ENCODE measurements at regions not wholly inside any gene's neighbourhood (a gene's known extent, or its start where the extent isn't known, plus 50 kb on each side); places are given as distances from the start of the nearest gene placed in this dataset.

- Histone ChIP-seq H3K27ac (ENCODE audit: low read depth, low read length) (no peak overlapping the region), H3K27me3 (ENCODE audit: insufficient read depth, low read length) (peaks cover 15% of the 10 kb centered on the region), H3K4me1 (ENCODE audit: insufficient read depth, low read length) (peaks cover 4% of the 10 kb centered on the region; the same call in 1 of the 2 replicates), H3K4me3 (ENCODE audit: low read length) (no peak overlapping the region), H3K9ac (ENCODE audit: low read depth, low read length) (no peak overlapping the region), H3K9me3 (ENCODE audit: insufficient read depth, low read depth, low read length) (no peaks in the 10 kb centered on the region), H3K36me3 (ENCODE audit: insufficient read depth, low read length) (no peaks in the 10 kb centered on the region)
- WGBS: 85% methylated on average over 4 of the region's 4 CpGs
Observed at GRCh38 chr15:66849746-66850077, 147.7 kb downstream of the SMAD6 start.

GRCh38 chr15:66850078-66850991 is 148.3 kb downstream of the SMAD6 start:
- Histone ChIP-seq H3K4me1 (ENCODE audit: insufficient read depth, low read length) (peaks cover 4% of the 10 kb centered on the region; the same call in 1 of the 2 replicates), H3K27ac (ENCODE audit: low read depth, low read length) (no peak overlapping the region; the same call in 1 of the 2 replicates), H3K4me3 (ENCODE audit: low read length) (no peak overlapping the region), H3K36me3 (ENCODE audit: insufficient read depth, low read length) (no peaks in the 10 kb centered on the region), H3K27me3 (ENCODE audit: insufficient read depth, low read length) (peaks cover 14% of the 10 kb centered on the region), H3K9me3 (ENCODE audit: insufficient read depth, low read depth, low read length) (no peaks in the 10 kb centered on the region), H3K9ac (ENCODE audit: low read depth, low read length) (peak overlapping the region; percentile 3; the same call in 1 of the 2 replicates)
- 89% methylated on average over 25 of the region's 25 CpGs for WGBS

GRCh38 chr15:66850996-66851310 is 148.9 kb downstream of the SMAD6 start:
- H3K4me3 ChIP-seq (ENCODE audit: low read length): no peak overlapping the region
- H3K9me3 ChIP-seq (ENCODE audit: insufficient read depth, low read depth, low read length): no peaks in the 10 kb centered on the region
- peaks cover 4% of the 10 kb centered on the region; the same call in 1 of the 2 replicates for H3K4me1 ChIP-seq (ENCODE audit: insufficient read depth, low read length)
- WGBS: 23% methylated on average over 5 of the region's 6 CpGs
- H3K9ac ChIP-seq (ENCODE audit: low read depth, low read length): no peak overlapping the region
- H3K27ac ChIP-seq (ENCODE audit: low read depth, low read length): no peak overlapping the region
- H3K27me3 ChIP-seq (ENCODE audit: insufficient read depth, low read length): peaks cover 14% of the 10 kb centered on the region
- H3K36me3 ChIP-seq (ENCODE audit: insufficient read depth, low read length): no peaks in the 10 kb centered on the region

- Histone ChIP-seq H3K9me3 (ENCODE audit: insufficient read depth, low read depth, low read length) (no peaks in the 10 kb centered on the region), H3K4me3 (ENCODE audit: low read length) (no peak overlapping the region), H3K27ac (ENCODE audit: low read depth, low read length) (no peak overlapping the region), H3K27me3 (ENCODE audit: insufficient read depth, low read length) (peaks cover 14% of the 10 kb centered on the region), H3K9ac (ENCODE audit: low read depth, low read length) (no peak overlapping the region), H3K4me1 (ENCODE audit: insufficient read depth, low read length) (peaks cover 4% of the 10 kb centered on the region; the same call in 1 of the 2 replicates), H3K36me3 (ENCODE audit: insufficient read depth, low read length) (no peaks in the 10 kb centered on the region)
- 25% methylated on average over 26 of the region's 26 CpGs for WGBS
Observed at GRCh38 chr15:66851311-66852063, 149.5 kb downstream of the SMAD6 start.

- Histone ChIP-seq H3K4me1 (ENCODE audit: insufficient read depth, low read length) (peaks cover 4% of the 10 kb centered on the region; the same call in 1 of the 2 replicates), H3K4me3 (ENCODE audit: low read length) (no peak overlapping the region), H3K27me3 (ENCODE audit: insufficient read depth, low read length) (peaks cover 14% of the 10 kb centered on the region), H3K36me3 (ENCODE audit: insufficient read depth, low read length) (no peaks in the 10 kb centered on the region), H3K9ac (ENCODE audit: low read depth, low read length) (no peak overlapping the region), H3K27ac (ENCODE audit: low read depth, low read length) (no peak overlapping the region), H3K9me3 (ENCODE audit: insufficient read depth, low read depth, low read length) (no peaks in the 10 kb centered on the region)
- WGBS: 86% methylated on average over 25 of the region's 25 CpGs
Observed at GRCh38 chr15:66852064-66852905, 150.2 kb downstream of the SMAD6 start.

- 76% methylated on average over 21 of the region's 23 CpGs for WGBS
- Histone ChIP-seq H3K9ac (ENCODE audit: low read depth, low read length) (no peak overlapping the region), H3K27ac (ENCODE audit: low read depth, low read length) (no peak overlapping the region), H3K4me3 (ENCODE audit: low read length) (no peak overlapping the region), H3K36me3 (ENCODE audit: insufficient read depth, low read length) (no peaks in the 10 kb centered on the region), H3K4me1 (ENCODE audit: insufficient read depth, low read length) (peaks cover 4% of the 10 kb centered on the region; the same call in 1 of the 2 replicates), H3K9me3 (ENCODE audit: insufficient read depth, low read depth, low read length) (no peaks in the 10 kb centered on the region), H3K27me3 (ENCODE audit: insufficient read depth, low read length) (peaks cover 14% of the 10 kb centered on the region)
Observed at GRCh38 chr15:66854012-66854965, 152.3 kb downstream of the SMAD6 start.

DNA sequence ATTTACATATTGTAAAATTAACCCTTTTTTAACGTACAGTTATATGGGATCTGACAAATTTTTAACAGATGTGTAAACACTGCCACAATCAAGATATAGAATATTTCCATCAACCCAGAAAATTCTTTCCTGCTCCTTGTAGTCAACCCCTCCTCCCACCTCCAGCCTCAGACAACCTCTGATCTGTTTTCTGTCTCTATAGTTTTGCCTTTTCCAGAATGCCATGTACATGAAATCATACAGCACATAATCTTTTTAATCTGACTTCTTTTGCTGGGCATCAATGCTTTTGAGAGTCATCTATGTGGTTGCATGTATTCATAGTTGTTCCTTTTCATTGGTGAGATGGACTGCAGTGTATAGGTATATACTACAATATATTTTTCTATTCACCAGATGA is 153.0 kb downstream of the SMAD6 start:
- WGBS: 90% methylated on average over 1 of the region's 1 CpG
- Histone ChIP-seq H3K36me3 (ENCODE audit: insufficient read depth, low read length) (no peaks in the 10 kb centered on the region), H3K9ac (ENCODE audit: low read depth, low read length) (no peak overlapping the region), H3K4me3 (ENCODE audit: low read length) (no peak overlapping the region), H3K4me1 (ENCODE audit: insufficient read depth, low read length) (peaks cover 4% of the 10 kb centered on the region; the same call in 1 of the 2 replicates), H3K9me3 (ENCODE audit: insufficient read depth, low read depth, low read length) (no peaks in the 10 kb centered on the region), H3K27me3 (ENCODE audit: insufficient read depth, low read length) (peaks cover 14% of the 10 kb centered on the region), H3K27ac (ENCODE audit: low read depth, low read length) (no peak overlapping the region)

DNA sequence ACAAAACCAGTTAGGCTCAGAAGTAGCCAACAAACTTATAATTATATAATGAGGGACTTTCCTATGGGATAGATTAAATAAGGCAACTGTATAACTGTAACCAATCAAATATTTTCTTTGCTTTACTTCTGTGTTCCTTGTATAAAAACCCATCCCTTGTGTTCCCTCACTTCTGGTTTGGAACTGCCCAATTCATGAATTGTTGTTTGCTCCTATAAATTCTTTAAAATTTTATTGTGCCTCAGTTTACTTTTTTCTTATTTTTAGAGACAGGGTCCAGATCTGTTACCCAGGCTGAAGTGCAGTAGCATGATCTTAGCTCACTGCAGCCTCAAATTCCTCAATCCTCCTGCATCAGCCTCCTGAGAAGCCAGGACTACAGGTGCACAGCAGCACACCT is 155.7 kb downstream of the SMAD6 start:
- no peak overlapping the region for H3K9ac ChIP-seq (ENCODE audit: low read depth, low read length)
- H3K4me1 ChIP-seq (ENCODE audit: insufficient read depth, low read length): no peaks in the 10 kb centered on the region
- 0 out of 2 replicates have a peak, but pooled peaks cover 1% of the 10 kb centered on the region for H3K27me3 ChIP-seq (ENCODE audit: insufficient read depth, low read length)
- no peak overlapping the region for H3K27ac ChIP-seq (ENCODE audit: low read depth, low read length)
- H3K9me3 ChIP-seq (ENCODE audit: insufficient read depth, low read depth, low read length): no peaks in the 10 kb centered on the region
- no peaks in the 10 kb centered on the region for H3K36me3 ChIP-seq (ENCODE audit: insufficient read depth, low read length)
- no peak overlapping the region for H3K4me3 ChIP-seq (ENCODE audit: low read length)

DNA sequence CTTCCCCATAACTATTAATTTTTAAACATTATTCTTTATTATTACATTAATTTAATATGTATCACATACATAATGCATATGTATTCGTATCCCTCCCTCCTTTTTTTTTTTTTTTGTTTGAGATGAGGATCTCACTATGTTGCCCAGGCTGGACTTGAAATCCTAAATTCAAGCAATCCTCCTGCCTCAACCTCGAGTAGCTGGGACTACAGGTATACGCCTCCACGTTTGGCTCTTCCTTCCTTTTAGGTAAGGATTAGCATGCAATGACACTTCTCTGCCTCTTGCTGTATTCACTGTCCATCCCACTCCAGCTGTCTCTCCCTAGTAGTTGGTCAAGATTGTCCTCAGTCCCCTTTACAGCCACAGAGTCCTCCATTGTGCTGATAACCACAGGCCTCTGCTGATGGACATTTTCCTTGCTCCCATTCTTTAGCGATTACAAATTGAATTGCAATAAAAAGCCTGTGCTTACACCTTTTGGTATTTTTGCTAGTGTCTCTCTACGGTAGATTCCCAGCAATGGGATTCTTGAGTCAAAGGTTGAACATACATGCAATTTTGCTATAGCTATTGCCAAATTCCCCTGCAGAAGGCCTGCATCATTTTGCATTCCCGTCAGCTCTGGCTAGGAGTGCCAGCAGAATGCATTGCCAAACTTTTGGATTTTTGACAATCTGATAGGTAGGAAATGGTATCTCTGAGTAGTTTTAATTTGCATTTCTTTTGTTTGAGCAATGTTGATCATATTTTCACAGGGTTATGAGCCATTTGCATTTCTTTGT is 156.6 kb downstream of the SMAD6 start:
- 74% methylated on average over 6 of the region's 7 CpGs for WGBS
- H3K4me1 ChIP-seq (ENCODE audit: insufficient read depth, low read length): no peaks in the 10 kb centered on the region
- H3K9ac ChIP-seq (ENCODE audit: low read depth, low read length): no peak overlapping the region
- H3K36me3 ChIP-seq (ENCODE audit: insufficient read depth, low read length): no peaks in the 10 kb centered on the region
- H3K27ac ChIP-seq (ENCODE audit: low read depth, low read length): no peak overlapping the region
- H3K4me3 ChIP-seq (ENCODE audit: low read length): no peak overlapping the region
- no peaks in the 10 kb centered on the region for H3K27me3 ChIP-seq (ENCODE audit: insufficient read depth, low read length)
- H3K9me3 ChIP-seq (ENCODE audit: insufficient read depth, low read depth, low read length): no peaks in the 10 kb centered on the region

Data from HUES64 (cell line).